ENCODE measurements at regions not wholly inside any gene's neighbourhood (a gene's known extent, or its start where the extent isn't known, plus 50 kb on each side); places are given as distances from the start of the nearest gene placed in this dataset.

GRCh38 chr2:7971248-7971647 is 710.6 kb upstream of the ID2 start:
- no peak for DNase-seq (ENCODE audit: low spot score)
- intact Hi-C loops (cut with DNase I), result no loop called here

GRCh38 chr2:7971841-7972240 is 710.0 kb upstream of the ID2 start:
- intact Hi-C loops (cut with DNase I), result no loop called here
- DNase-seq (ENCODE audit: low spot score), result no peak

DNA sequence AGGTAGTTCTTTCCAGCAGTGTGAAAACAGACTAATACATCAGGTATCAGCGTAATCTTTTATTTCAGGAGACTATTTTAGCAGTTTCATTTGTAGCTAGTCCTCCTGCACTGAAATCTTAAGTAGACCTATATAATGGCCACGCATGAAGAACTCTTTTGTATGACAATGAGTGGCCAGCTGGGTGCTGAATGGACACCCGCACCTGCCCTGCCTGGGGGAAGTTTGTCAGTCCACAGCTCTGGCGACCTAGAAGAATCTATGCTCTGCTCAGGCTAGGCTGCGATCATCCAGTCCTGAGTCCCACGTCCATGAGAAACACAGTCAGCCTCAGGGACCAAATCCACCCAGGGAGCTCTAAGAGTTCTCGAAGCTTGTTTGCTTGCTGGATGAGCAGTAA is 709.2 kb upstream of the ID2 start:
- no peak for DNase-seq (ENCODE audit: low spot score)
- intact Hi-C loops (cut with DNase I), result no loop called here

DNA sequence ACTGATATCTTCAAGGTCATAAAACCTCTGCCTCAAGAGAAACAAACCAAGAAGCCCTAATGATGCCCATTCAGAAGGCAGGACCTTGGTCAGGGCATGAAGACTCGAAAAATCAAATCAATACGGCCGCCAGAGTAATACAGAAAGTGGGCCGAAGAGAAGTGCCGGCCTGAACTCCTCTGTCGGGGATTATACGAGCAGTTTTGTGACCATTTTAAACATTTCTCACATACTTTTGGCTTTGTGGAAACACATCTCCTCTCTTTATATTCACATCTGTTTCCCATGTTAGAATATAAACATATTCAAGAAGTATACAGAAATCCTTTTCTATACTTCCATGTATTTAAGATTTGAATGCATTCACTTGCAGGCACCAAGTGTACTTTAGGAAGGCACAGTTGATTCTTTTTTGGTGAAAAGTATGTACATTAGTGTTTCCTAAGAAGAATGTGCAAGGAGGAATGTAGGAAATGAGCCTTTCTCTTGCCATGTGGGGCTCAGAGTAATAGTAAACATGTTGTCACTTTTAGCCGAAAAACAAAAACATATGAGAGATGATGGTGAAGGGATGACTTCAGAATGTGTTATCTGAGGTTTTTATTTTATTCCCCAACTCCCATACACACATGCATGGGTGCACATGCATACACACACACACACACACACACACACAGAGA is 707.9 kb upstream of the ID2 start:
- intact Hi-C loops (cut with DNase I), result no loop called here
- no peak for DNase-seq (ENCODE audit: low spot score)

- intact Hi-C loops (cut with DNase I), result no loop called here
- DNase-seq (ENCODE audit: low spot score), result no peak
These were observed 706.9 kb upstream of the ID2 start for GRCh38 chr2:7974936-7975335.

DNA sequence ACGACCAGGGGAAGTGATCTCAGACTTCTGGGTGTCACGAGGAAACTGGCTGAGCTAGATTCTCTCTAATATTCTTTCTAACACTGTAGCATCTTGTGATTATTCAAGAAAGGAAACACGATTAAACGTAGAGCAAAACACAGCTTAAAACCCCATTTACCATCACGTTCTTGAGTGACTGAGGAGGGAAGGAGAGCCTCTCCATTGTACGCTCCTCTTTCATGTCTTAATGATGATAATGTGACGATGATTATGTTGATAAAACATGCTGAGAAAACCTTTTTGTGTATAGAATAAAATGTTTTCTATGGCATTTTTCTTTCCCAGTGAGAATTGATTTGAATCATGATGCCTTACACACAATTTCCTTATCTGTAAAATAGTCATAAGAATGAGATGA is 705.6 kb upstream of the ID2 start:
- no peak for DNase-seq (ENCODE audit: low spot score)
- intact Hi-C loops (cut with DNase I), result no loop called here

DNA sequence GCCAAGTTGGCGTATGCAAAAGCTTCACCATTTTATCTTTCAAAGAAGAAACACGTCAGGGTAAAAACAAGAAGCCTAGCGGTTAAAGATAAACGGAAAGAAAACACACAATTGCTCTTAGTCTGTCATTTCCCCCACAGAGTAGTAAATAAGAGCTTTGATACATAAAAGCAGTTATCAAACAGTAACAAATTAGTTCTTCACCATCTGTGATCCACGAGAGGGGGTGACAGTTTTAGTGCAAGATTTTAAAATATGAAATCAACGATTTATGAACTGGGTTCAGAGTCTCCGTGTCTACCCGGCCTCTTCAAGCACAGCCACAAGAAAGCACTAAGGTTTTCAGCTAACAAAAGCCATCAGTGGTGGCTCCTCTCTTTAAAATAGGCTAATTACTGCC is 703.9 kb upstream of the ID2 start:
- intact Hi-C loops (cut with DNase I), result no loop called here
- no peak for DNase-seq (ENCODE audit: low spot score)

DNA sequence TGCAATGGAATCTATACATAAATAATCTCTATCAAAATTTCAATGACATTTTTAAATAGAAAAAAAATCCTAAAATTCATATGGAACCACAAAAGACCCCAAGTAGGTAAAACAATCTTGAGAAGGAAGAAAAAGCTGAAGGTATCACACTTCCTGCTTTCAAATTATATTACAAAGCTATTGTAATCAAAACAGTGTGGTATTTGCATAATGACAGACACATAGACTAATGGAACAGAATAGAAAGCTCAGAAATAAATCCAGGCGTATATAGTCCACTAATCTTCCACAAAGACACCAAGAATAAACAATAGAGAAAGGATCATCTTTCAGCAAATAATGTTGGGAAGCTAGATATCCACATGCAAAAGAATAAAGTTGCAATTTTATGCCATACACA is 699.8 kb upstream of the ID2 start:
- no peak for DNase-seq (ENCODE audit: low spot score)
- intact Hi-C loops (cut with DNase I), result no loop called here

- no peak for DNase-seq (ENCODE audit: low spot score)
- intact Hi-C loops (cut with DNase I), result no loop called here
These were observed 698.4 kb upstream of the ID2 start for GRCh38 chr2:7983451-7983850.

GRCh38 chr2:7983912-7984311 is 697.9 kb upstream of the ID2 start:
- DNase-seq (ENCODE audit: low spot score), result no peak
- intact Hi-C loops (cut with DNase I), result no loop called here

- no peak for DNase-seq (ENCODE audit: low spot score)
- intact Hi-C loops (cut with DNase I), result no loop called here
These were observed 697.0 kb upstream of the ID2 start for GRCh38 chr2:7984693-7985353.

- no peak for DNase-seq (ENCODE audit: low spot score)
- intact Hi-C loops (cut with DNase I), result no loop called here
These were observed 695.4 kb upstream of the ID2 start for GRCh38 chr2:7986431-7986830.

DNA sequence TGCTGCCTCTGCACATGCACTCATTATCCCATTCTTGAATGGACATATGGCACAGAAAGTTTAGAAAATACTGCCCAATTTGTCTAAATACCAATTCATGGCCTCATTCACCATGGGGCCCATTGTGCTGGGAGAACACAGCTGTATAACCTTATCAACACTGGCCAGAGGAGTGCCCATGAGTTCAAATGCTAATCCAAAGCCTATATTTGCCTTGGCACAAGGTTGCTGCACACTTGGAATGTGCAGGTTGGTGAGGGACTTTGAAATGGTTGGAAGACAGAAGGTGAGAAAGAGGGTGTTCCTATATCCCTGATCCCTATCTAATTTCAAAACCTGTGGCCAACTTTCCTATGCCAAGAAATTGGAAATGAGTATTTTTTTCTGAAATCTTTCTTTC is 693.9 kb upstream of the ID2 start:
- intact Hi-C loops (cut with DNase I), result no loop called here
- no peak for DNase-seq (ENCODE audit: low spot score)

DNA sequence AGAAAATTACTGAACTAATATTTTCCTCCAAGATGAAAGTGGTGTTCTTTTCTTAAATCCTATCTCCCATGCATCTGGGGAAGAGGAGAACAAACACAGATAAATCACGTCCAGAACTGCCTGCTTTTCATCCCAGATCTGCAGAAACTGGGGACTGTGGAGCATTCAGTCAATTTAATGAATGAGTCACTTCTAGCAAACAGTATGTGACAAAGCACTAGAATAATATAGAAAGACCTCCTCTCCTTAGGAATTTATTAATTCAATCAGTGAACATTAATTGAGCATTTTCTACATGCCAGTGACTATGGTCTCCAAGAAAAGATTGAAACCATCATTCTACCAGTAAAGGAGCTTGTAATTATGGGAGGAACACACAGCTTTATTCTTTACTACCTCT is 693.4 kb upstream of the ID2 start:
- DNase-seq (ENCODE audit: low spot score), result no peak
- intact Hi-C loops (cut with DNase I), result no loop called here

- intact Hi-C loops (cut with DNase I), result no loop called here
- DNase-seq (ENCODE audit: low spot score), result no peak
These were observed 692.0 kb upstream of the ID2 start for GRCh38 chr2:7989823-7990222.

DNA sequence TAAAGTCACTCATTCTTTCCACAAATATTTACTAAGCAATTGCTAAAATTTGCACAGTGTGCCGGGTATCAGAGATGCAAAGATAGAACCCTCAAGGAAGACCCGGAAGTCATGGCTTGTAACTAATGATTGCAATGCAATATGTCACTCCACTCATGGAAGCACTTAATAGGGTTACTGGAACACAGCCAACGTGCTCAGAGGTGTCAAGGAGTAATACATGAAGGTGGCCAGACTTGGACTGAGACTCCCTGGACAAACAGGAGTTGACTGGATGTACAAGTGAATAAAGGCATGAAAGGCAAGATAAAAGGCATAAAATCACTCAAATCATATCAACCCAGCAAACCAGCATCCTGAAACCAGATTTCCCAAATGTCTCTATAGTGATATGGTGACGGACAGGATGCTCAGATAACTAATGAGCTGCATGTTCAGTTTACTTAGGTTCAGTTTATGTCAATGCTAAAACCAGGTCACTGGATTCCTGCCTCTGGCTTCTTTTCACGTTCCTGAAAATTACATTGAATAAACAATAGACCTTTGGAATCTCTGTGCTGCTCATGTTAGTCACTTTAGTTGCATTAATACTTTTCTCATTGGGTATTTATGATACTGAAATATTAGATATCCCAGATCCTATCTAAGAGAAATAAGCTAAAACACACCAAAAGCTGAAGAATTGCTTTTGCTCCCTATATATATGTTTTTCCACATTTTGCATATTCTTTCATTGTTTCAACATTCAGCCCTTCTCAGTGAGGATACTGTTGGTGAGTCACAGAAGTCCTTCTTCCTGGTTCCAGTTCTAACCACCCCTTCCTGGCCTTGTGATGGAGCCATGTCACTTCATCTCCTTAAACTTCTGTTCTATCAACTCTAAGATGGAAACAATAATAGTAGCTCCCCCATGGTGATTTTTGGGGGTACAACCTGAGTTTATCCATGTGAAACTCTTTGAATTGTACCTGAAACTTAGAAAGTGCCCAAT is 688.9 kb upstream of the ID2 start:
- intact Hi-C loops (cut with DNase I), result no loop called here
- DNase-seq (ENCODE audit: low spot score), result no peak

- intact Hi-C loops (cut with DNase I), result no loop called here
- DNase-seq (ENCODE audit: low spot score), result no peak
These were observed 687.4 kb upstream of the ID2 start for GRCh38 chr2:7994397-7994951.

DNA sequence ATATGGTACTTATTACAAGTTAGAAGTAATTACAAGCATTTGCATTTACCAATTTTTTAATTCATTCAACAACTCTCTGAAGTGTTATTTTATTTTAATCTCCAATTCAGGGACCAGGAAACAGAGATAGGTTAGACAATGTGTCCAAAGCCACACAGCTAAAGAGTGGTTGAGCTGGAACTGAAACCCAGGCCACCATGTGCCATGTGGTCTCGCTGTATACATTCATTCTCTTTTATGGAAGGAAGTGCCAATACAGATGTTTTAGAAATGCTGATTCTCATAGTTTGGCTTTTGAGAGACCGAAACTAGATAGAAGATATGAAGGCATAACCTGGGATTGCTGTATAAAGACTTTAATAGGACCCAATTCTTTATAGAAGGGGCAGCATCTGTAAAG is 684.6 kb upstream of the ID2 start:
- DNase-seq (ENCODE audit: low spot score), result no peak

GRCh38 chr2:7999683-8000476 is 682.0 kb upstream of the ID2 start:
- intact Hi-C loops (cut with DNase I), result loop anchor here in 1 of 2 donors (2.0 to 10.0 kb wide), 2 partner anchors 693 to 1865 kb away; no protein-coding TSS in a partner anchor
- no peak for DNase-seq (ENCODE audit: low spot score)

More for the DNA sequence above, 684.6 kb upstream of the ID2 start:
- intact Hi-C loops (cut with DNase I), result no loop called here
